NB4 (cell line): ENCODE measurements at regions not wholly inside any gene's neighbourhood (a gene's known extent, or its start where the extent isn't known, plus 50 kb on each side); places are given as distances from the start of the nearest gene placed in this dataset.

ENCODE experiments used
- CTCF ChIP-seq: IDR thresholded peaks from one replicate; pipeline ENCODE4 v1.5.1; 2012; ENCODE audit warnings: low read depth, low read length
- MYC ChIP-seq: IDR thresholded peaks from 2 replicates; pipeline ENCODE4 v1.6.1; 2011; ENCODE audit warnings: low read depth, low read length
- POLR2A ChIP-seq: IDR thresholded peaks from 2 replicates; pipeline ENCODE4 v1.6.1; 2011; ENCODE audit warnings: mild to moderate bottlenecking; ENCODE audit not compliant: insufficient read length; ENCODE audit errors: extremely low read depth
- TF ChIP-seq, protein P1 (sequence below): IDR thresholded peaks from 2 replicates; pipeline ENCODE4 v1.6.1; 2011; ENCODE audit warnings: low read depth, low read length

DNA sequence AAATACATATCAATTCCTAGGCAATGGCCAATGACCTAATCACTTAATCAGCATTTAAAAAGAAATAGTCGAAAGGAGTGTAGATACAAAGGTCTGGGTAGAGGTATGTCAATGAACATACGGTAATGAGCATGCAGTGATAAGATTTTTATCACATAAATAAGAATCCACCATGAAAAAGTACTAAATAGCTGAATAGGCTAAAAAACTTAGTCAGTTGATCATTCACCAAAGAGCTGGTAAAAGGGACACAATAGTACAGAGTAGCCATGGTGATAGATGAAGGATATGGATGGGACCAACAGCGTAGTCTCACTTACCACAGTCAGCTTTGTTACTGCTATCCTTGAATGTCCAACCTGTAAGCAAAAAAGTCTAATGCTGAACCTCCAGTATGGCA is 1018.6 kb upstream of the EYS start:
- TF ChIP-seq CTCF = no peak
- no peak for TF ChIP-seq POLR2A
- TF ChIP-seq, protein P1, sequence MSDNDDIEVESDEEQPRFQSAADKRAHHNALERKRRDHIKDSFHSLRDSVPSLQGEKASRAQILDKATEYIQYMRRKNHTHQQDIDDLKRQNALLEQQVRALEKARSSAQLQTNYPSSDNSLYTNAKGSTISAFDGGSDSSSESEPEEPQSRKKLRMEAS = no peak
- no peak for TF ChIP-seq MYC
